ENCODE measurements at regions not wholly inside any gene's neighbourhood (a gene's known extent, or its start where the extent isn't known, plus 50 kb on each side); places are given as distances from the start of the nearest gene placed in this dataset.
A peak's percentile ranks its signal among the peaks of the same experiment; 100 is the strongest.

DNA sequence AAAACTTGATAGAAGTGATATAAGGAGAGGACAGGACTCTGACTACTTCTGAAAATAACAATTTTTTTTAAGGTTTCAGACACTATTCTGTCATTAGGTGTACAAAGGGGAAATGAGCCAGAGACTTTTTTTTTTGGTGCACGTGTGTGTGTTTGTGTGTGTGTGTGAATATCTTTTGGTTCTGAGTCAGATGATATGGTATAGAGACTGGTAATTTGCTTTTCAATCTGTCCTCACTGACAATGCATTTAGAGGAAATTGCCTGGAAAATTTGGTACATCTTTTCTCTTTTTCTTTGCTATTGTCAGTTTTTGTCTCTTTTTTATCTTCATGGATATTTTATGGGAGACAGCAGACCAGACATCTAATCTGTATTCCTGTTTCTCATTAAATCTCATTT is 59.3 kb downstream of the DDIT4L start:
- no peak for DNase-seq

DNA sequence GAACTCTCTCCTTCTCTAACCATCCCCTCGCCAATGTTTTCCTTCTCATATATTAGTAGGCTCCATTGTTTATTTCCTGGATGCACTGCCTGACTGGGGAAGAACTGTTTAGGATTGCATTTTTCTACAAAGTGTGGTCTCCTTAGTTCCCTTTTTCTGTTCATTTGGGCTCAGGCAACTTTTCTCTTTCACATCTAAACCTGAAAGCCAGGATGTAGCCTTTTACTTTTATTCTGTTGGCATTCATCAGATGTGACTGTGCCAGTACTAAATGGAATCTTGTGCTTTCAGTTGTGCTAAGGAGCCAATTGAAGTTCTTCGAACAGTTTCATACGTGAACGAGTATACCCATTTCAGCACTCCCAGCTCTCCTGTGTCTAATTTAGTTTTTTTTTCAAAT is 59.8 kb downstream of the DDIT4L start:
- no peak for DNase-seq

DNA sequence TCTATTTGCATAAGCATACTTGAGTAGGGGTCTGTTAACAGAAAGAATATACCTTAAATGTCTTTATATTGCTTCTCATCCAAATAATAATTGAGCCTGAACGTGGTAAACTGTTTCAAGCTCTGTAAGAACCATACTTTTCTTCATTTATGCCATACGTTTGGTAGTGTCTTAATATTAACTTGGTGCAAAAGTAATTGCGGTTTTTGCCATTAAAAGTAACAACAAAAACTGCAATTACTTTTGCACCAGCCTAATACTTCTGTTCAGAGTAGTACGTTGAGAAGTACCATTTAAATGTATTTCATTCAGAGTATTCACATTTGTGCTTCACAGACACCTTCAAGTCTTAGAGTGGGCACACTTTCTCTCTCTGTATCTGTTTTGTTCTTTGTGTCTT is 60.5 kb downstream of the DDIT4L start:
- DNase-seq = no peak

DNA sequence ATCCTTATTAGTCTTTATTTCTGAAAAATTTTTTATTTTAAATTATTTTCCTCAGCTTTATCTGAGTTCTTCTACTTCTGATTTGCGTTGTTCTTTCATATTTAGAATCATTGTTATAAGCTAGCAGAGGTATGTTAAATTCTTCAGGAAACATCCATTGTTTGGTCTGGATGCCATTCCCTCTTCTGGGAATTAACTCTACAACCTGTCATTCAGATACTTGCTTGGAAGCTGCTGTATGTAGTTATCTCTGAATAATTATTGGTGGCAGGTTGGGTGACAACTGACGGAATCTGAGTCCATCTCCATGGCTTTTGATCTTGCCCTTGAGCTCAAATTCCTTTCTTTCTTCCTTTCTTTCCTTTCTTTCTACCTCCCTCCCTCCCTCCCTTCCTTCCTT is 61.9 kb downstream of the DDIT4L start:
- DNase-seq = no peak

DNA sequence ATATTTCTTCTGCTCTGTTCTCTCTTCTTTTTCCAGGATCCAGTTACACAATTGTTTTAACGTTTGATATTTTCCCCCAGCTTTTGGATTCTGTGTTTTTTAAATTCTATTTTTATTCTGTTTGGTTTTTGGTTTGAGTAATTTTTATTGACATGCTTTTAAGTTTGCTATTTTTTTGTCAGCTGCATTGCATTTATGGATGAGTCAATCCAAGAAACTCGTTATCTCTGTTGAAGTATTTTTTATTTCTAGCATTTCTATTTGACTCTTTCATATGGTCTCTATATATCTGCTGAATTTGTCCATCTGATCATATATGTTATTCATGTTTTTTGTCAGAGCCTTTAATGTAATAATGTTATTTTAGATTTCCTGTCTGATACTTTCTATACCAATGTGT is 65.6 kb downstream of the DDIT4L start:
- no peak for DNase-seq

DNA sequence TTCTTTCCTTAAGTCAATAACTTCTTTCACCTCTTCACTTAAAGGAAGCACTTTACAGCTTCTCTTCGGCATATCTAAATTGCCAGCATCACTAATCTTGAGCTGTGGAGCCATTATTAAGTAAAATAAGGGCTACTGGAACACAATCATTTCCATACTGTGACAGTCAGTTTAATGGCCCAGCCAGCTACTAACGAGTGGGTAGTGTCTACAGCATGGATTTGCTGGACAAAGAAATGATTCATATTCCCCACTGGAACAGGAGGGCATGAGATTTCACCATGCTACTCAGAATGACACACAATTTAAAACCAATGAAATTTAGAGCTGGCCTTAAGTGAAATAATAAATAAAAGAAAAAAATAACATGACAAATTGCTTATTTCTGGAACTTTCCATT is 72.1 kb downstream of the DDIT4L start:
- DNase-seq = no peak

DNA sequence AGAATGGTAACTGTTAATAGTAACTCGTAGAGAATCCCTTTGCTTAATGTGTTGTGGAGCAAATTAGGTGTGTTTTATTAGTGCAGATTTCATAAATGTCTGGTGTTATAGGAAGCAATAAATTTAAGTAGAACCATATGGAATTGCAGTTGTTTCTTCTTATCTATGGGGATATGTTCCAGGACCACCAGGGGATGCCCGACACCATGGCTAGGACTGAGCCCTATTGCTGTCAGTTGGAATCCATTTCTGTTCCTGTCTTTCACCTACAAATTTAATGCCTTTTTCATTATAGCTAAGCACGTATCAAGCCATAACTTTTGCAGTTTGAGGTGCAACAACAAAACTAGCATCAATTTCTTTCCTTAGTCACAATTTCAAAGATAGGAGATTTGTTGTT is 72.5 kb downstream of the DDIT4L start:
- DNase-seq = no peak

DNA sequence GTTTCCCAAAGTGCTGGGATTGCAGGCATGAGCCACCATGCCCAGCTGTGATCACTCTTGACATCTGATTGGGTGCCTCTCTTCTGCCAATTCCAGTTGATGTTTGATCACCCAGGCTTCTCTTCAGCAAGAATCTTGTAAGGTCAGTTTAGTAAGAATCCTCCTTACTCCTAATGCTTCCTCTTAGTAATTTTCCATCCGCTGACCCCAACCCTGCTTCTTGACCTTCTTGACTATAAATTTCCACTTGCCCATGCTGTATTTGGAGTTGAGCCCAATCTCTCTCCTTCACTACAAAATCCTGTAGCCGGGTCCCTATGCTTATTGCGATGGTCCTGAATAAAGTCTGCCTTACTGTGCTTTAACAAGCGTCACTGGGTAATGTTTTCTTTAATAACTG is 75.4 kb downstream of the DDIT4L start:
- no peak for DNase-seq

DNA sequence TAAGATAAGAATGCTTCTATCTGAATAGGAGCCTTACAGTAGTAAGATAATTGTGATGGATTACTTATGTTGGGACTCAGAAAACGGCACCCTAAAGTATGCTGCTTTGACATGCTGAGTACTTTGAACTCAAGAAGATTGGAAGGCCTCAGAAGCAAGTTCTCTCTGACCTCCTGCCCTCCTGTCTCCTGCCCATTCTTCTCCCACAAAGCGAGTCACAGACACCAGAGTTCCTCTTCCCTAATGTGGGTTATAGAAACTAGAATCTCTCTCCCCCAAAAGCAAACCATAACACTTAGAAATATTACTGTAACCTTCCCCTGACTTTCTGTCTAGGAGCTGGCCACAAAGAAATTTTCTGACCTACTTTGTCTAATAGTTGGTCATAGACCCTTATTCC is 76.5 kb downstream of the DDIT4L start:
- no peak for DNase-seq

DNA sequence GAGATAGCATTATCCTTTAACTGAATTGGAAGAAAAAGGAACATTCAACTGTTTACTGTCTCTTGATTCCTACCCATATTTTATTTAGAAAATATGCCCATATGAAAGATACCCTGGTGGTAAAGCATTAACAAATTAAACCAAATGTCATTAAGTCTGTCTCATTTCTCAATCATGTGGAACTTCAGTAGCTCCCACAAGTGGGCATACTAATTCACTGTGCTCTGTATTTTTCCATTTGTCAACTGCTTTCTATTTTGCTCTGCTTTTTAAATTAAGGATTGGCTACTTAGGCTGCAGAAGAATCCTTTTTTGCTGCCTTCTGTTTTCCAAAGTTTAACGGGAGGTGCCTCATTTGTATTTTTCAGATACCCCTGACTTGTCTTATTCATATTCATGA is 77.2 kb downstream of the DDIT4L start:
- no peak for DNase-seq

DNA sequence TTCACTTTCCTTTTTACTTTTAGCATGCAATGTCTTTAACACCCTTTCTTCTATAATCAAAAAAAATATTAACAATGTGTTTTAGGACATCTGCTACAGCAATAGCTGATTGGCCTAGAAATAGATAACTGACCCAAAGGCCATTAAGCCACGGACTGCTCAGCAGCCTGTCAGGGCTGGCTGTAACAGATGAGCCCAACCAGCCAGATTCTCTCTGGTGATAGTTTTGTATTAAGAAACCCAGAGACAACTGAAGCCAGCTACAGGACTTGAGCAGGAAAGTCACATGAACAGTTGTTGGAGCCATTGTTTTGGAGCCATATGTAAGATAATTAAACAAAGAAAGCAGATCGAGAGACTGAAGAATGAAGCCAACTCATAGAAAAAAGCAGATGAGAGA is 80.3 kb downstream of the DDIT4L start:
- no peak for DNase-seq

DNA sequence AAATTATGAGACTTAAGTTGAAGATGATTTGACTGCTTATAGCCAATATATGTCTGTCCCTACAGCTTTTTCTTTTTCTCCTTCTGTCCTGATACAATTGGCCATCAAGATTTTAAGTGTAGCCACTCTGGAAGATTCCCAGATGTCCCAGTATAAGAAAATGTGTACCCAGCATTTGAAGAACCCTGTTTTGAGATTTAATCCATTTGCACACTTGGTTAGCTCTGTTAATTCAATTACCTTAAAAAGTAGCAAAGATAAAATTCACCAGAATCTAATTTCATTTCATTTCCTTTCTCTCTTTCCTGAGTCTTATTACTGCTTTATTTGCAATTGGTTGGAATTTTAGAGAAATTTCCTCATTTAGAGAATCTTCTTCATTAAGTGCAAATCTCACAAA is 81.4 kb downstream of the DDIT4L start:
- no peak for DNase-seq

DNA sequence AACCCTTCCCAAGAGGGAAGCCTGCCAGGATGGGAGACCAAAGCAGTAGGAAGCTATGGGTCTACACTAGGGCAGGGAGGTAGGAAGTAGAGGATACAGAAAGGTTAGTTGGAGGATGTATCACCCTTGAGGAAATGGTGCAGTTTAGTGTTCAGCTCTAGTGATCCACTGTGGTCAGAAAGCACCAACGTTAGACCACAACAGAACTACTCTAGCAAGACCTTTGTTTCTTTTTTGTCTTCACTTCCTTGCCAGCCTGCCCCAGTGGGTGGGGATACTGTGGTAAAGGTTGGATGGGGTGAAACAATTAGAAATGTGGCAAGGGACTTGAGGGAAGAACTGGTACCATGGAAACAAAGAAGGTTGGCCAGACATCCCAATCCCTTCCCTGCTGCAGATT is 83.3 kb downstream of the DDIT4L start:
- no peak for DNase-seq

DNA sequence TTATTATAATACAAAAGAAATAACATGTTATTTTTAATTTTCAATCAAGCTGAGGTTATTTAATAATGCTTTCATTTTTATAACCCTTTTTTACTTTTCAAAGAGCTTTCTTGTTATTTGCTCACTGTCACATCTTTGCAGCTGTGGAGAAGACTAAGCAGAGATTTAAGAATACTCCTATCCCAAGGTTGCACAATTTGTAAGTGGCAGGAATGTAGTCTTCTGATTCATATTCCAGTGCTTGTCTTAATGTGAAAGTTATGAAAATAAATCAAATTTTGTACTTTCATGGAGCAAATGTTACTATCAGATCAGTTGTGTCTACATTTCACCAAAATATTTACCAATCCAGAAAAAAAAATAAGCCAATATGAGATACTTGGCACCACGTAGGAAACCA is 86.6 kb downstream of the DDIT4L start:
- no peak for DNase-seq

DNA sequence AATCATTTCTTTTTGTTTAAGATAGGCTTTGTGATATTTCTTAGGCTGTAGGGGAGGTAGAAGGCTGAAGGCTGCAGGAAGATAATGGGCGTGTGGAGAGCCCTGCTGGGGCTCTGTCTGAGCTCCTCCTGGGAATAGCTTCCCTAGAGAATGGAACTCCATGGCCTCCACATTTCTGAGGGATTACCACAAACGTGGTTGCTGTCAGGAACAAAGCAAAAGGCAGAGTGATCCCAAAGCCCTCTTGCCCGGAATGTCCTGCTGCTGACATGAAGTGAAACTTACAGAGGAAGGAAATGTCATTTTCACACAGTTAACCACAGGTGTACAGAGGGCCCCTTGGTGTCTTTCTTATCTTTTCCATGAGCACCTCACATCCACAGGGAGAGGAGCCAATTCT is 89.3 kb downstream of the DDIT4L start:
- DNase-seq = no peak

DNA sequence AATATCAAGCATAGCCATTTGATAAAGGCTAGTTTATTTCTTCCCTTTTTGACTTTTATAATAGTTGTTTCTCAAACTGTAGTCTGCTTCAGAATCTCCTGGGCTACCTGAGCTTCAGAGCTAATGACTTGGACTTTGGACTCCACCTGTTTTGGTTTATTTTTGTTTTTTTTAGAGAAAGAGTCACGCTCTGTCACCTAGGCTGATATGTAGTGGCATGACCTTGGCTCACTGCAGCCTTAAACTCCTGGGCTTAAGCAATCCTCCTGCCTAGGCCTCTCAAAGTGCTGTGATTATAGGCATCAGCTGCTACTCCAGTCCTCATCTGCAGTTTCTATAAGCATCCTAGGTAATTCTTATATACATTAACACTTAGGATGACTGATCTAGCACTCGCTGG is 90.5 kb downstream of the DDIT4L start:
- no peak for DNase-seq

DNA sequence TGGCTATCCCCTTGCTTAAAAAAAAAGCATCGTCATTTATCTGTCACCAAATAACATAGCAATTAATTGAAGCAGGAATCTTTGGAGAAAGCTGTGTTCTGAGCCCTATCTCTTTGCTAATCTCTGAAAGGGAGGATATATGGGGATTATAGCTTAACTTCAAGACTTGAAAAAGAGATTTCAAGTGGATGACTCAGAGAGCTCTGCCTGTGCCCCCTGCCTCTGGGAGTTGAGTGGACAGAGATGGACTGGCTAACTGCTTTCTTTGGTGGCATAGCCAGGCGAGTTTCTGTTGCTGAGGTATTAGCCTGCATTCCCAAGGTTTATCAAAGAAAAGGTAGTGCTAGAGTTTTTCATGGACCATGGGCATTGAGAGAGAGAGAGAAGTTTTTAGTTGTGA is 91.6 kb downstream of the DDIT4L start:
- no peak for DNase-seq

DNA sequence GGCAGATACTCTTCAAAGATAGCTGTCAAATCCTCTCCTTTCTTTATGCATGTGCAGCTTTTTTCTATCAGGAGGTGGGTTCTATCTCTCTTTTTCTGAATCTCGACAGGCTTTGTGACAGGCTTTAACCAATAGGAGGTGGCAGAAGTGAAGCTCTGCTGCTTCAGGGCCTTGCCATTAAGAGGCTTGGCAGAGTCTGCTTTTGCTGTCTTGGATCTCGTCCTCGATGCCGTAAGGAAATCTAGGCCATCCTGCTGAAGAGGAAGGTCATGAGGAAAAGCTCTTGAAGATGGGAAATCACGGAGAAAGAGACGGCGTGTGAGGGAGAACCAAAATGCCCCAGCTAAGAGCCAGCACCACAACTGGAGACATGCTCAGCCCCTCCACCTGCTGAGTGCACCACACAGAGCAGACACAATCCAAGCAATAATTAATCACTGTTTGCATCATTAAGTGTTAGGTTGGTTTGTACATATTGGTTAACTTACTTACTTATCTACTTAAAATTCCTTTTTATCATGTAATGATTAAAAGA is 92.2 kb downstream of the DDIT4L start:
- no peak for DNase-seq

DNA sequence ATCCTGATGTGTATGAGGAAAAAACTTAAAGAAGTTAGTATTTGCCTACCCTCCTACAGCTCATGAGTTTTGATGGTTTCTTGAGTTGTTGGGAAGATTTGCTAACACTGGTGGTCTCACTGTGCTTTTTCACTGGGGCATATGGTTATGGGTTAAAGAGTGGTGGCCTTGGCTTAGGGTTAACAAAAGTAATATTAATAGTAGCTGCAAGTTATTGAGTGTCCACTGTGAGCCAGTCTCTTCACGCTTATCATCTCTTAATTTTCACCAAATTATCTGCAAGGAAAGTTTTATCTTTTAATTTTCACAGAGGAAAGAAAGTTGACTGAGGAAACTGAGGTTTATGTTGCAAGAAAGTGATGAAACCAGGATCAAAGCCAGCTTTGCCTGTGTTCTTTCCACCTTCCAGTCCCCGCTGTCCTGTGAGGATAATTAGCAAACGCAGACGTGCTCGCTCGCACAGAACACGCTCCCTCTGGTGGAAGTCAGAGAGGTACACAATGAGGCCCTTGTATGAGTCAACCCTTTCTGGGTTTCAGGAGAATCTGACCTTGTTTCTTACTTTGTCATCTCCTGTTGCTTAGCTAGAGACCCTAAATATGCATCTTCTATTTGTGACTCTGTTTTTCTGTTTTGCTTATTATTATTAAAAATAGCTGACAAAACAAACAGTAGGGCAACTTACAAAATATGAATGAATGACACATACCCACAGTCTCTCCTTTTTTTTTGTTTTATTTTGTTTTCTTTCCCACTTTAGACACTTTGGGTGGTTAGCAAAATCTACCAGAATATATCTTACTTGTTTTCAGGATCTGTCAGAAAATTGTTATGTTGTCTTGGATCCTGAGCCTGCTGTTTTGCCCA is 94.3 kb downstream of the DDIT4L start:
- peak; percentile 22 for DNase-seq

DNA sequence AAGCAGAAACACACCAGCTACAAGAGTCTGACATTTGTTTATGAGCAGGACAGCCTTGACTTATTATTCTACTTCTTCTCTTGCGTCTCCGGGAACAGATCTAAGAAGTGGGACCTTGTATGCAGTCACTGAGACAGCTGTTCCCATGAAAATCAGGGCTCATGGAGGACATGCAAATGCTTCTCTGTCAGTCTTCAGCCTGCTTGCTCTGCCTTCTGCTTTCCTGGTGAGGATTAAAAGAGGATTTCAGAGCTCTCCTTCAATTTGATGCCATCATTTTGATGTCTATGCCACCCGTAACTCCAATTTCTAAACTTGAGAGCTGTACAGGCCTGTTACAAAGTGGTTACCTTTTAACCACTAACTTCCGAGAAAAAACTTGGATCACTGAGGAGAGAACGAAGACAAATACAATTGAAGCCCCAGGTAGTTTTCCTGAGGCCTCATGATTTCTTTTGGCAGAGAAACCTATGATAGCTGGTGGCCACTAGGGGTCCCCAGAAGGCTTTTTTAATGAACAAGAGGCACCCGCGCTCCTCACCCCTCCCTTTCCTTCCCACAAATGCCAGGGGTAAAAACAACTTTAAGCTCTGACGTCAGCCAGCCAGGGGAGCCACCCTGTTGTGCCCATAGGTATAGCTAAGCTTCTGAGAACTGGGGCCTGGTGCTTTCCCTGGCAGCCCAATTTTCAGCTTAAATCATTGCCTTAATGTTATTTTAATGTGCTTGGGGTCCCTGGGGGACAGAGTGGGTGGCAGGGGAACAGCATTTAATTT is 97.0 kb downstream of the DDIT4L start:
- DNase-seq = peak; percentile 68

DNA sequence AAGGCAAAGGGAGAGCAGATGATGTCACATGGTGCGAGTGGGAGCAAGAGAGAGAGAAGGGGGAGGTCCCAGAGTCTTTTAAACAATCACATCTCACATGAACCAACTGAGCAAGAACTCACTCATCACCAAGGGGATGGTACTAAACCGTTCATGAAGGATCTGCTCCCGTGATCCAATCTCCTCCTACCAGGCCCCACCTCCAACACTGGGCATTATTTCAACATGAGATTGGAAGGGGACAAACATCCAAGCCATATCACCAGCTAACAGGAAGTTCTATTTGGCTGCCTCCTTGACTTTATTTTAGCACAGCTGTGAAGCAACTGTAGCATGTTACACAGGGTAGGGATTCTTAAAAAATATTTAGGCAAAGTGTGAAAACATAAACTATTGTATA is 102.5 kb downstream of the DDIT4L start:
- no peak for DNase-seq

DNA sequence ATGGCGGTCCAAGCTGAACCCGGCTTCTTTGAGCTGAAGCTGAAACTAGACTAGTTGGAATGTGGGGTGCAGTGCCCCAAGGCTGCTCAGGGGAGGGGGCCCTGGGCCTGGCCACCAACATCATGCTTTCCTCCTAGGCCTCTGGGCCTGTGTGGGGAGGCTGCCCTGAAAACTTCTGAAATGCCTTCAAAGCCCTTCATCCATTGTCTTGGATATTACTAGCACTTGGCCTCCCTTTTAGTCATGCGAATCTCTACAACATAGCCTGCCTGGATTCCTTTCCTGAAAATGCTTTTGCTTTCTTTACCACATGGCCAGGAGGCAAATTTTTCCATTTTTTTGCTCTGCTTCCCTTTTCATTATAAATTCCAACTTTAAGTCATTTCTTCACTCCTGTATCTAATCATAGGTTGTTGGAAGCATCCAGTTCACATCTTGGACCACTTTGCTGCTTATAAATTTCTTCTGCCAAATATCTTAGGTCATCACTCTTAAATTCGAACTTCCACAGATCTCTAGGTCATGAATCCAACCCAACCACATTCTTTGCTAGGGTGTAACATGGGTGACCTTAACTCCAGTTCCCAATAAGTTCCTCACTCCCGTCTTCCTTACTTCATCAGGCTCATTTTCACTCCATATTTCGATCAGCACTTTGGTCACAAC is 103.4 kb downstream of the DDIT4L start:
- no peak for DNase-seq

DNA sequence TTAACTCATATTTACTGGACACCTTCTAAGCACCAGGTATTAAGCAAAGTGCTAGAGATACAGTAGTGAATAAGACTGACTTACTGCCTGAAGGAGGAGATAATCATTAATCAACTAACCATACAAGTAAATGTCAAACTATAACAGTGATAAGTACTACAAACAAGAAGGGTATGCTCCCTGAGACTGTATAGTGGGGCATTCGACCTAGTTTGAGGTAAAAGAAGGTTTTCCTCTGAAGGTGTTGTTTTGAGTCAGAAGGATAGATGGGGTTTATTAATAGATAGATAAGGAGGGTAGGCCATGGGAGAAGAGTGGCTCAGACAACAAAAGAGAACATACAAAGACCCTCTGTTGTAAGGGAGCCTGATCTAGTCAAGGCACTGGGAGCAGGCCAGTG is 105.4 kb downstream of the DDIT4L start:
- no peak for DNase-seq

DNA sequence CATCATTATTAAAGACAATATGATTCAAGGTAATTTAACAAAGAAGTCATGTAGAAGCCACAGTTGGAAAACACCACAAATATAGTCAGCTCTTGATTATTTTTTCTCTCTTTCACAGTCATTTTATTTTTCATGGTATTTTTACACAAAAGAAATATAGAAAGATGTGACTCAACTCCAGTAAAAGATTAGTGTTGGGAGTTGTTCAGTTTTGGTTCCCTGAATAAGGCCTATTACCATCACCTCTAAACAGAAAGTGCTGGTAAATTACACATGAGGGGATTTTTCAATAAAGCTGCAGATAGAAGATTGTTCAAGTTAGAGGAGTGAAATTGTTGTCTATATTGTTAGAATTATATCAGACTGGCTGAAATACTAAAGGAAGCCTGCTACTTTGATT is 107.0 kb downstream of the DDIT4L start:
- no peak for DNase-seq

Measured in NCI-H1694 treated with DMSO at 0.1 percent for 48 hours (cell line).